Smooth muscle cell (in vitro differentiated cells): ENCODE measurements at regions not wholly inside any gene's neighbourhood (a gene's known extent, or its start where the extent isn't known, plus 50 kb on each side); places are given as distances from the start of the nearest gene placed in this dataset.

Source experiments
- DNase-seq: peaks from one replicate; lab custom pipeline; 2025; ENCODE audit not compliant: unreplicated experiment; lab: John Stamatoyannopoulos, UW
- H2AFZ ChIP-seq: fragments of 200-600 bp; sonication (generic); 2 replicates; pipeline ENCODE4 v1.6.0; 2016; ENCODE audit warnings: antibody characterized with exemption, low read depth, mild to moderate bottlenecking
- H3F3A ChIP-seq: fragments of 200-600 bp; sonication (generic); 2 replicates; pipeline ENCODE4 v1.6.0; 2017; ENCODE audit warnings: antibody characterized with exemption, low read depth
- H3K27ac ChIP-seq: fragments of 200-600 bp; sonication (generic); 2 replicates; pipeline ENCODE4 v1.5.1; 2016; ENCODE audit warnings: low read depth, mild to moderate bottlenecking
- H3K27me3 ChIP-seq: fragments of 200-600 bp; sonication (generic); 2 replicates; pipeline ENCODE4 v1.6.1; 2016; ENCODE audit warnings: low read depth, mild to moderate bottlenecking
- H3K36me3 ChIP-seq: fragments of 200-600 bp; sonication (generic); 2 replicates; pipeline ENCODE4 v1.5.1; 2016; ENCODE audit warnings: low read depth
- H3K4me1 ChIP-seq: fragments of 200-600 bp; sonication (generic); 2 replicates; pipeline ENCODE4 v1.5.1; 2016; ENCODE audit warnings: low read depth
- H3K4me2 ChIP-seq: fragments of 200-600 bp; sonication (generic); 2 replicates; pipeline ENCODE4 v1.6.0; 2016; ENCODE audit warnings: mild to moderate bottlenecking
- H3K4me3 ChIP-seq: fragments of 200-600 bp; sonication (generic); 2 replicates; pipeline ENCODE4 v1.5.1; 2016; ENCODE audit warnings: mild to moderate bottlenecking
- H3K79me2 ChIP-seq: fragments of 200-600 bp; sonication (generic); 2 replicates; pipeline ENCODE4 v1.6.0; 2016; ENCODE audit warnings: low read depth, mild to moderate bottlenecking
- H3K9ac ChIP-seq: fragments of 200-600 bp; sonication (generic); 2 replicates; pipeline ENCODE4 v1.6.0; 2016; ENCODE audit warnings: low read depth
- H3K9me3 ChIP-seq: fragments of 200-600 bp; sonication (generic); replicated peaks from 2 replicates; pipeline ENCODE4 v1.5.1; 2016; ENCODE audit warnings: low read depth
- H4K20me1 ChIP-seq: fragments of 200-600 bp; sonication (generic); 2 replicates; pipeline ENCODE4 v1.6.0; 2016; ENCODE audit warnings: low read depth
- CTCF ChIP-seq: fragments of 200-600 bp; sonication (generic); IDR thresholded peaks from 2 replicates; pipeline ENCODE4 v1.5.1; 2017; ENCODE audit warnings: borderline replicate concordance, mild to moderate bottlenecking, antibody characterized with exemption; ENCODE audit not compliant: insufficient read depth, poor library complexity, severe bottlenecking
- WGBS: methylation state at CpG from one replicate; pipeline ENCODE4 v1.1.7; 2016; ENCODE audit warnings: low lambda C conversion rate; 5-methylcytosine and 5-hydroxymethylcytosine counted together

- no peak overlapping the region for H3K4me2 ChIP-seq
Observed at GRCh38 chr19:30069535-30070197, 127.6 kb downstream of the URI1 start.

DNA sequence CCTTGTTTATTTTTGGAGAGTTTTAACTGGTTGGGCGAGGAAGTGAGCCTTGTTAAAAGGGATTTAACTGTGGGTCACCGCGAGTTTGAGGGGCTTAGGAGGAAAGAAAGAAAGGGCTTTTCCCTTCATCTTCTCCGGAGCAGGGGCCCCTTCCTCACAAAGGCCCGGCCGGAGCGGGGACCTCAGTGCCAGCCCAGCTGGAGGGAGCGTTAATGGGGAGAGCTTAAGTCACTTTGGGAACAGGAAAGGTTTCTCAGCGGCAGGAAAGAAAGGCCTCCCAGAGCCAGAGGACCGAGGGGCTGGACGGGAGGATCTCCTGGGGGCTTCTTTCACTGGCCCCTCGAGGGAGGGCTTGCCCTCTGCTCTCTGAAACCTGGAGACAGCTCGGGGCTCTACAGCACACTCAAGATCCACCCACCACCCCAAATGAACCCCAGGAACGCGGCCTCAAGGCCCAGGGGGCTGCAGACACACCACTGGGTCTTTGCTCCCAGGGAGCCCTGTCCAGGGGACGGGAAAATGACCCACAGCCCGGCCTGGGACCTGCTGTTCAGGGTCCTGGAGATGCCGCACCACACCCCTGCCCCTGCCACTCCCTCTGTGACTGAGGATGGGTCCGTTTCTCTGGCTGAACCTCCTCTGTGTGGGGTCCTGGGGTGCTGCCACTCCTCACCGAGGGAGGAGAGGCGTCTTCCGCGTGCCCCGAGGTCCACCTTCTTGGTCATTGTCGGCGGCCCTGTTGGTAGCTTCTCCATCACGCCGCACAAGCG, 128.3 kb downstream of the URI1 start:
- Histone ChIP-seq H3K4me1 (peaks cover 23% of the 10 kb centered on the region), H4K20me1 (no peaks in the 10 kb centered on the region), H3K27me3 (peaks cover 5% of the 10 kb centered on the region), H3F3A (no peaks in the 10 kb centered on the region), H3K9ac (no peak overlapping the region), H3K79me2 (no peaks in the 10 kb centered on the region), H3K9me3 (no peaks in the 10 kb centered on the region), H2AFZ (no peak overlapping the region), H3K4me3 (no peak overlapping the region), H3K4me2 (no peak overlapping the region), H3K27ac (no peak overlapping the region), H3K36me3 (no peaks in the 10 kb centered on the region)
- WGBS: 70% methylated on average over 29 of the region's 29 CpGs
- TF ChIP-seq CTCF: no peak
- no peak for DNase-seq

More at GRCh38 chr19:30069535-30070197, 127.6 kb downstream of the URI1 start:
- no peak overlapping the region for H3K27ac ChIP-seq
- H3K4me1 ChIP-seq: peaks cover 23% of the 10 kb centered on the region
- no peak overlapping the region for H3K4me3 ChIP-seq
- no peak for TF ChIP-seq CTCF
- H3K9ac ChIP-seq: no peak overlapping the region
- H3K27me3 ChIP-seq: peaks cover 3% of the 10 kb centered on the region
- H3K36me3 ChIP-seq: no peaks in the 10 kb centered on the region
- no peak overlapping the region for H2AFZ ChIP-seq
- no peaks in the 10 kb centered on the region for H3F3A ChIP-seq
- DNase-seq: no peak
- 73% methylated on average over 8 of the region's 8 CpGs for WGBS
- H3K79me2 ChIP-seq: no peaks in the 10 kb centered on the region
- no peaks in the 10 kb centered on the region for H4K20me1 ChIP-seq
- no peaks in the 10 kb centered on the region for H3K9me3 ChIP-seq

GRCh38 chr19:30070968-30071632, 129.1 kb downstream of the URI1 start:
- no peak overlapping the region for H2AFZ ChIP-seq
- H3K36me3 ChIP-seq: no peaks in the 10 kb centered on the region
- no peaks in the 10 kb centered on the region for H3K79me2 ChIP-seq
- no peaks in the 10 kb centered on the region for H3F3A ChIP-seq
- DNase-seq: no peak
- WGBS: 97% methylated on average over 25 of the region's 26 CpGs
- no peaks in the 10 kb centered on the region for H3K9me3 ChIP-seq
- no peak overlapping the region for H3K4me2 ChIP-seq
- no peak overlapping the region for H3K9ac ChIP-seq
- TF ChIP-seq CTCF: no peak
- peaks cover 5% of the 10 kb centered on the region for H3K27me3 ChIP-seq
- H3K4me1 ChIP-seq: peaks cover 23% of the 10 kb centered on the region
- H4K20me1 ChIP-seq: no peaks in the 10 kb centered on the region
- H3K27ac ChIP-seq: no peak overlapping the region
- H3K4me3 ChIP-seq: no peak overlapping the region
